Activated CD8-positive, alpha-beta memory T cell treated with anti-CD3 and anti-CD28 coated beads for 4 hours (primary cell): ENCODE measurements at regions not wholly inside any gene's neighbourhood (a gene's known extent, or its start where the extent isn't known, plus 50 kb on each side); places are given as distances from the start of the nearest gene placed in this dataset.
"Not testable (repeated sequence)": the region's sequence is repeated elsewhere in the genome, so short reads cannot be mapped to it uniquely, and the experiment has no call there.

ENCODE experiments used
- DNase-seq, 2 donors: peaks; one replicate each; pipeline ENCODE4 v3.0.0-alpha.2; 2020; ENCODE audit warnings: low read depth in 2 of 2

GRCh38 chr5:87105577-87105976 lies 162.1 kb upstream of the RASA1 start:
- no peak for DNase-seq

- DNase-seq, result no peak
Measured at GRCh38 chr5:87109746-87110145, 157.9 kb upstream of the RASA1 start.

- DNase-seq, result no peak
Measured at GRCh38 chr5:87110721-87111120, 157.0 kb upstream of the RASA1 start.

GRCh38 chr5:87113861-87114260 lies 153.8 kb upstream of the RASA1 start:
- DNase-seq, result no peak

- DNase-seq, result no peak
Measured at GRCh38 chr5:87114631-87115030, 153.1 kb upstream of the RASA1 start.

GRCh38 chr5:87115839-87116364 lies 151.8 kb upstream of the RASA1 start:
- no peak for DNase-seq

- no peak for DNase-seq
Measured at GRCh38 chr5:87116825-87117512, 150.7 kb upstream of the RASA1 start.

- DNase-seq, result no peak
Measured at GRCh38 chr5:87119588-87119987, 148.1 kb upstream of the RASA1 start.

- no peak for DNase-seq
Measured at GRCh38 chr5:87120518-87121303, 147.0 kb upstream of the RASA1 start.

GRCh38 chr5:87121304-87122150 lies 146.2 kb upstream of the RASA1 start:
- peak in 1 of 2 donors; percentile 25 for DNase-seq

GRCh38 chr5:87122151-87122977 lies 145.3 kb upstream of the RASA1 start:
- no peak for DNase-seq

GRCh38 chr5:87125766-87126165 lies 141.9 kb upstream of the RASA1 start:
- DNase-seq, result no peak

- DNase-seq, result no peak
Measured at GRCh38 chr5:87126869-87127268, 140.8 kb upstream of the RASA1 start.

GRCh38 chr5:87127426-87127825 lies 140.3 kb upstream of the RASA1 start:
- DNase-seq, result no peak

GRCh38 chr5:87127956-87128687 lies 139.6 kb upstream of the RASA1 start:
- DNase-seq, result no peak

- no peak for DNase-seq
Measured at GRCh38 chr5:87129046-87129445, 138.6 kb upstream of the RASA1 start.

- DNase-seq, result no peak
Measured at GRCh38 chr5:87132696-87133095, 135.0 kb upstream of the RASA1 start.

GRCh38 chr5:87134513-87134912 lies 133.2 kb upstream of the RASA1 start:
- not testable (repeated sequence) for DNase-seq

GRCh38 chr5:87136096-87136495 lies 131.6 kb upstream of the RASA1 start:
- no peak for DNase-seq

- DNase-seq, result no peak
Measured at GRCh38 chr5:87136733-87137132, 130.9 kb upstream of the RASA1 start.

- DNase-seq, result no peak
Measured at GRCh38 chr5:87137283-87137682, 130.4 kb upstream of the RASA1 start.
